ENCODE measurements at regions not wholly inside any gene's neighbourhood (a gene's known extent, or its start where the extent isn't known, plus 50 kb on each side); places are given as distances from the start of the nearest gene placed in this dataset.

DNA sequence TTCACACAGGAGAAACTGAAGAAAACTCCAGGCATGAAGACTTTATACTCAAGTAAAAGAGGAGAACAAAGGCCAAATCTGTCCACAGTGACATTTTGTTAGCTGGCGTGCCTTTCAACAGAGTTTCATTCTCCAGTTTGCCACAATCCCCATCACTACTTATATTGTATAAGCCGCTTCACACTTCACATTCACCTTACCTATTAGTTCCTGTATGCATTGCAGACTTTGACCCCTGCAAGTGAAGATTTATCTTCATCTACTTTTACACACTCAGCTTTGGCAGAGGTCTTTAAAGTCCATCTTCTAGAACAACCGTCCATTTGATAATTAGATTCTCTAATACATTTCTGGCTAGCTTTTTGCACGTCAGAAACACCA lies 56.8 kb upstream of the TANK start:
- Mint-ChIP-seq H3K9me3 (peaks cover 0 to 3% of the 10 kb centered on the region in 2 donors), H3K27ac (no peak overlapping the region), H3K36me3 (peaks cover 0 to 11% of the 10 kb centered on the region in 2 donors)
- no peak for ATAC-seq
- DNase-seq (ENCODE audit: low spot score in 2 of 2), result no peak

DNA sequence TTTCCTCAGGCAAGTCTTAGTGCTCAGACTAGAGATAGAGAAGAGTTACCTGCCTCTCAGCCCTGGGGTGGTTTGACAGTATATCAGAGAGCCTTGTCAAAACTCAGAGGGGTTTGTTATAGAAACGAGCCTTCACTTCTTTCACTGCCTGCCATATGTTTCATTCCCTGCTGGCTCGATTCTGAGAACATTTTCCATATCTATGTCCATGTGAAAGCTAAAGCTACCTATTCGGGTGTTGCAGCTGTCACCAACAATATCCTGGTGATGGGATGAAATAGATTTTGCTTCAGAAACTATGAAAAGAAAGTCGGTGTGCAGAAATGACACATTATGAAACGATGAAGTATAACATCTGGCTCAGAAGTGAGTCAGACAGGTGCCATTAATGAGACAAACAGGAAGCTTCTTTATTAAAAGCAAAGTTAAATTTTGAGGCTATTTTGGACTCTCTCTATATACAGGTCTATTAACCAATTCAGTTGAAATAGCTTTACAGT lies 56.1 kb upstream of the TANK start:
- H3K9me3 Mint-ChIP-seq, result no peaks in the 10 kb centered on the region
- DNase-seq (ENCODE audit: low spot score in 2 of 2), result peak in 1 of 2 donors; percentile 13

DNA sequence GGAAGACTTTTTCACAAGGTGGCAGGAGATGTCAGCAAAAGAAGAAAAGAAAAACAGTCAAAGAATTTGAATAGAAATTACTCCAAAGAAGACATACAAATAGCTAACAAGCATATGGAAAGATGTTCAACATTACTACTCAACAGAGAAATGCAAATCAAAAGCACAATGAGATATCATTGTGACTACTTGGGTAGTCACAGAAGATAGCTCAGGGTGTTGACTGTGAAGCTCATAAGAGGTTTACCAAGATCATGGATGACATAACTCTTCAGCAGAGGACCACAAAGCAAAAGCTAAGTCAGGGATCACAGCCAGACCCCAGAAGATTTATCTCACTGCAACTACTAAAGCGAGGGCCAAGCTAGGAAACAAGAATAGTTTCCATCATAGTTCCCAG lies 53.0 kb upstream of the TANK start:
- Mint-ChIP-seq H3K36me3 (no peaks in the 10 kb centered on the region), H3K9me3 (no peaks in the 10 kb centered on the region), H3K27ac (no peak overlapping the region)
- no peak for DNase-seq (ENCODE audit: low spot score in 2 of 2)
- peak; percentile 37 to 54 for ATAC-seq

More for the DNA sequence above, 56.1 kb upstream of the TANK start:
- Mint-ChIP-seq H3K36me3 (peaks cover 0 to 6% of the 10 kb centered on the region in 2 donors), H3K27ac (peak overlapping the region; percentile 12 to 96)
- peak; percentile 61 to 90 for ATAC-seq

All from activated naive CD4-positive, alpha-beta T cell treated with anti-CD3 and anti-CD28 coated beads, Interleukin-2, amount 50 U/mL, for 72 hours (primary cell).